RWPE2 (cell line): ENCODE measurements at regions not wholly inside any gene's neighbourhood (a gene's known extent, or its start where the extent isn't known, plus 50 kb on each side); places are given as distances from the start of the nearest gene placed in this dataset.
A peak's percentile ranks its signal among the peaks of the same experiment; 100 is the strongest.

ENCODE experiments used
- ATAC-seq: fragments of 200-7000 bp; cut with Tn5 transposase; 3 replicates; pipeline ENCODE4 v1.9.1; 2021; ENCODE audit warnings: low read depth
- DNase-seq: peaks from one replicate; pipeline ENCODE4 v3.0.0-alpha.2; 2020; ENCODE audit warnings: low spot score
- H3K27ac ChIP-seq: fragments of 450-650 bp; 2 replicates; pipeline ENCODE4 v1.5.1; 2017; ENCODE audit warnings: mild to moderate bottlenecking; ENCODE audit not compliant: poor library complexity, severe bottlenecking
- H3K27me3 ChIP-seq: fragments of 250-450 bp; sonication (Bioruptor Pico); 2 replicates; pipeline ENCODE4 v1.5.1; 2021; ENCODE audit warnings: mild to moderate bottlenecking, moderate library complexity; ENCODE audit not compliant: insufficient read depth, poor library complexity, severe bottlenecking
- H3K36me3 ChIP-seq: fragments of 250-450 bp; sonication (Bioruptor Pico); 2 replicates; pipeline ENCODE4 v1.5.1; 2020; ENCODE audit warnings: low read depth, mild to moderate bottlenecking, moderate library complexity
- H3K4me1 ChIP-seq: fragments of 250-450 bp; sonication (Bioruptor Pico); 2 replicates; pipeline ENCODE4 v1.5.1; 2021; ENCODE audit warnings: mild to moderate bottlenecking, moderate library complexity; ENCODE audit not compliant: insufficient read depth, poor library complexity, severe bottlenecking
- H3K4me3 ChIP-seq: fragments of 250-450 bp; sonication (Bioruptor Pico); 2 replicates; pipeline ENCODE4 v1.5.1; 2021; ENCODE audit warnings: mild to moderate bottlenecking, moderate library complexity; ENCODE audit not compliant: severe bottlenecking
- H3K9me3 ChIP-seq: fragments of 250-450 bp; sonication (Bioruptor Pico); 2 replicates; pipeline ENCODE4 v1.5.1; 2021; ENCODE audit warnings: mild to moderate bottlenecking, moderate library complexity; ENCODE audit not compliant: severe bottlenecking
- TF ChIP-seq, protein P1 (sequence below): fragments of 450-650 bp; IDR thresholded peaks from one replicate; pipeline ENCODE4 v1.5.1; 2017; ENCODE audit warnings: mild to moderate bottlenecking, moderate library complexity; ENCODE audit not compliant: poor library complexity, severe bottlenecking

DNA sequence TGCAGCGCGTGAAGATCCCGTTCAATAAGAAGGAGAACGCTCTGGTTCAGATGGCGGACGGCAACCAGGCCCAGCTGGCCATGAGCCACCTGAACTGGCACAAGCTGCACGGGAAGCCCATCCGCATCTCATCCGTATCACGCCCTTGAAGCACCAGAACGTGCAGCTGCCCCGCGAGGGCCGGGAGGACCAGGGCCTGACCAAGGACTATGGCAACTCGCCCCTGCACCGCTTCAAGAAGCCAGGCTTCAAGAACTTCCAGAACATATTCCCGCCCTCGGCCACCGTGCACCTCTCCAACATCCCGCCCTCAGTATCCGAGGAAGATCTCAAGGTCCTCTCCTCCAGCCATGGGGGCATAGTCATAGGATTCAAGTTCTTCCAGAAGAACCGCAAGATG is 131.9 kb upstream of the FUT8 start:
- no peaks in the 10 kb centered on the region for H3K4me1 ChIP-seq
- ATAC-seq (no peak), DNase-seq (no peak)
- no peaks in the 10 kb centered on the region for H3K36me3 ChIP-seq
- H3K27me3 ChIP-seq = no peaks in the 10 kb centered on the region
- TF ChIP-seq, protein P1, sequence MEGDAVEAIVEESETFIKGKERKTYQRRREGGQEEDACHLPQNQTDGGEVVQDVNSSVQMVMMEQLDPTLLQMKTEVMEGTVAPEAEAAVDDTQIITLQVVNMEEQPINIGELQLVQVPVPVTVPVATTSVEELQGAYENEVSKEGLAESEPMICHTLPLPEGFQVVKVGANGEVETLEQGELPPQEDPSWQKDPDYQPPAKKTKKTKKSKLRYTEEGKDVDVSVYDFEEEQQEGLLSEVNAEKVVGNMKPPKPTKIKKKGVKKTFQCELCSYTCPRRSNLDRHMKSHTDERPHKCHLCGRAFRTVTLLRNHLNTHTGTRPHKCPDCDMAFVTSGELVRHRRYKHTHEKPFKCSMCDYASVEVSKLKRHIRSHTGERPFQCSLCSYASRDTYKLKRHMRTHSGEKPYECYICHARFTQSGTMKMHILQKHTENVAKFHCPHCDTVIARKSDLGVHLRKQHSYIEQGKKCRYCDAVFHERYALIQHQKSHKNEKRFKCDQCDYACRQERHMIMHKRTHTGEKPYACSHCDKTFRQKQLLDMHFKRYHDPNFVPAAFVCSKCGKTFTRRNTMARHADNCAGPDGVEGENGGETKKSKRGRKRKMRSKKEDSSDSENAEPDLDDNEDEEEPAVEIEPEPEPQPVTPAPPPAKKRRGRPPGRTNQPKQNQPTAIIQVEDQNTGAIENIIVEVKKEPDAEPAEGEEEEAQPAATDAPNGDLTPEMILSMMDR = no peak
- H3K27ac ChIP-seq = no peak overlapping the region
- H3K4me3 ChIP-seq = no peak overlapping the region
- H3K9me3 ChIP-seq = no peaks in the 10 kb centered on the region

DNA sequence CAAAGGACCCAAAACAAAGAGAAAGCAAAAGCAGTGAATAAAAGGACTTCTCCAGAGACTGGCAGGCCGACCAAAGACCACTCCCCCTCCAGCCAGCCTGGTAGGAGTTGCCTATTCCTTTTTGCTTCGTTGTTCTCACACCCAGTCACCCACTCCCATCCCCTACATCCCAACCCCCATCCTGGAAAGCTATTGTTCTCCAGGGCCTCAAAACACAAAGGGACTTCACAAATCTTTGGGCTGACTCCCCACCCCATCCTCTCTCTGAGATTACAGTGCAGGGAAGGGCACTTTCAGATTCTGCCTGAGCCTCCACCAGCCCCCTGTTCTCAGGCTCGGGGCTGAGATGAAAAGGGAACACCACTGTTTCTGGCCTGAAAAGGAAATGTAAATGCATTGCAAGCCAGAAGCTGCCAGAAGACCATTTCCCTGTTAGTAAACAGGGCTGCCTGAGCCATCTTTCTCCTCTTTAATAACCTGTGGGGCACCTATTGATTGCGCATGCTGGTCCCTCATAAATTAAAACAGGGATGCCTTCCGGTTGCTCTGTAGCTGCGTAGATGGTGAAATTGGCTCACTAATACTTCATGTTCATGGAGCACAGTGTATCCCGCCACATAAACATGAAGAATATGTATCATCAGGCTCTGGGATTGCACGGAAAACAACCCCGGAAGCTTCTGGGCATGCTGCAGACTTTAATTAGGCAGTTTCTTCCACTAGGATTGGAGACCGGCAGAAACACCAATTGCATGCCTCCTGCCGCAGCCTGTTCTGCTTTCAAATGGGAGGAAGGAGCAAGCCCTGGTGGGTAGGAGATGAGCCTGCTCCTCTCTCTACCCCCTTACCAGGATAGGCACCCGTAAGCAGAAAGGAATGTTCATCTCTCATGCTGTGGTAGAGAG is 130.3 kb upstream of the FUT8 start:
- no peak for DNase-seq
- no peak overlapping the region for H3K4me3 ChIP-seq

DNA sequence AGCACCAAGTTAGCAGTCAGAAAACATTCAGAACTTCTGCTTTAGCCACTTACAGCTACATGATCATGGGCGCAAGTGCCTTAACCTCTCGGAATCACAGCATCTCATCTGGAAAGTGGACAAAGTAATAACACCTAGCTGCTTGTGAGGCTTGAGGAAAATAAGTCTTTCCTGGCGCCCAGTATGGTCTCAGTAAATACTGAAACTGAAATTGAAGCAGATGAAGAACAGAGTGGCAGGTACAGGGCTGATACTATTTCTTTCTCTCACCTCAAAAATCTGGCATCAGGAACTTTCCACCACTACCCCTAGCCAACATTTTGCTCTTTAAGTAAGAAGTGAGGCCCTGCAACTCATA is 129.7 kb upstream of the FUT8 start:
- Histone ChIP-seq H3K4me3 (no peak overlapping the region), H3K36me3 (no peaks in the 10 kb centered on the region), H3K27me3 (no peaks in the 10 kb centered on the region), H3K27ac (no peak overlapping the region), H3K9me3 (no peaks in the 10 kb centered on the region), H3K4me1 (no peaks in the 10 kb centered on the region)
- TF ChIP-seq, protein P1 = no peak
- ATAC-seq (peak; percentile 10; the same call in 1 of the 3 replicates), DNase-seq (no peak)

More for the DNA sequence above, 130.3 kb upstream of the FUT8 start:
- TF ChIP-seq, protein P1 = no peak
- peak; percentile 78 for ATAC-seq
- Histone ChIP-seq H3K27ac (no peak overlapping the region), H3K27me3 (no peaks in the 10 kb centered on the region), H3K9me3 (no peaks in the 10 kb centered on the region), H3K4me1 (no peaks in the 10 kb centered on the region), H3K36me3 (no peaks in the 10 kb centered on the region)

DNA sequence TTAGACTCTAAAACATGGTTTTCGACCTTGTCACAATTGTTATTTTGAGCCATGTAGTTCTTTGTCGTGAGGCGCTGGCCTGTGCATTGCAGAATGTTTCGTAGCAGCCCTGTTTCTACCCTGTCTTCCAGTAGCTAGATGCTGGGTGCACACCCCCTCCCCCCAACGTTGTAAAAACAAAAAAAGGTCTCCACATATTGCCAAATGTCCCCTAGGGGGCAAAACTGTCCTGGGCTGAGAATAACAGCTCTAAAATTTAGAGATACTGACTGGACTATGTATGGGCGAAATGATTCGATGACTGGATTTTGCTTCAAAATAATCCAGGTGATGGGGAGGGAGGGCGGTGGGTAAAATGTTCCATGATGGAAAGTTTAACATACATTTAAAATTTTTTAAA is 126.1 kb upstream of the FUT8 start:
- H3K4me1 ChIP-seq = peaks cover 11% of the 10 kb centered on the region
- H3K27ac ChIP-seq = no peak overlapping the region
- H3K36me3 ChIP-seq = no peaks in the 10 kb centered on the region
- no peak overlapping the region for H3K4me3 ChIP-seq
- no peaks in the 10 kb centered on the region for H3K27me3 ChIP-seq
- TF ChIP-seq, protein P1 = peak; percentile 47
- H3K9me3 ChIP-seq = no peaks in the 10 kb centered on the region
- no peak for DNase-seq
- no peak for ATAC-seq
